ENCODE measurements at regions not wholly inside any gene's neighbourhood (a gene's known extent, or its start where the extent isn't known, plus 50 kb on each side); places are given as distances from the start of the nearest gene placed in this dataset.

DNA sequence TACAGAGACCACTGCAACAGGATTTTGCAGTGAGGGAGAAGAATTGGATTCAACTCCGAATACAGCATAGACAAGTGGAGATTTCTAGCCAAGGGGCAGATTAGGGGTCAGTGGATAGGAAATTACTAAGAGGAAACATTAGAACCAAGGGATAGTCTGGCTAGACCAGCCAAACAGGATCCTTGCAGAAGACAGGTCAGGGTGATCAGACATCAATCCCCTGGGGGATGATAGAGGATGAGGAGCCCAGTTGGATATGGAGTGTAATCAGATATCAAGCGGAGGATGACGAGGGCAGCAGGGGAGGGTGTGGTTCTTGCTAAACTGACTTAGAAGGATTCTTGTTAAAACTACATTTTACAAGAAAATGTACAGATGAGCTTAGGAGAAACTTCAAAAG is 424.4 kb downstream of the DAD1 start:
- no peaks in the 10 kb centered on the region for H3K36me3 ChIP-seq
- intact Hi-C loops (cut with DNase I; ENCODE audit: low total_unique reads) = no loop called here
- H3K27me3 ChIP-seq = no peaks in the 10 kb centered on the region
- H3K27ac ChIP-seq = no peak overlapping the region
- TF ChIP-seq, protein P1, sequence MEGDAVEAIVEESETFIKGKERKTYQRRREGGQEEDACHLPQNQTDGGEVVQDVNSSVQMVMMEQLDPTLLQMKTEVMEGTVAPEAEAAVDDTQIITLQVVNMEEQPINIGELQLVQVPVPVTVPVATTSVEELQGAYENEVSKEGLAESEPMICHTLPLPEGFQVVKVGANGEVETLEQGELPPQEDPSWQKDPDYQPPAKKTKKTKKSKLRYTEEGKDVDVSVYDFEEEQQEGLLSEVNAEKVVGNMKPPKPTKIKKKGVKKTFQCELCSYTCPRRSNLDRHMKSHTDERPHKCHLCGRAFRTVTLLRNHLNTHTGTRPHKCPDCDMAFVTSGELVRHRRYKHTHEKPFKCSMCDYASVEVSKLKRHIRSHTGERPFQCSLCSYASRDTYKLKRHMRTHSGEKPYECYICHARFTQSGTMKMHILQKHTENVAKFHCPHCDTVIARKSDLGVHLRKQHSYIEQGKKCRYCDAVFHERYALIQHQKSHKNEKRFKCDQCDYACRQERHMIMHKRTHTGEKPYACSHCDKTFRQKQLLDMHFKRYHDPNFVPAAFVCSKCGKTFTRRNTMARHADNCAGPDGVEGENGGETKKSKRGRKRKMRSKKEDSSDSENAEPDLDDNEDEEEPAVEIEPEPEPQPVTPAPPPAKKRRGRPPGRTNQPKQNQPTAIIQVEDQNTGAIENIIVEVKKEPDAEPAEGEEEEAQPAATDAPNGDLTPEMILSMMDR (IDR thresholded peaks at IDR 0.05) = no peak
- H3K4me1 ChIP-seq = no peaks in the 10 kb centered on the region
- no peak for DNase-seq
- H3K4me3 ChIP-seq = no peak overlapping the region
- H3K9me3 ChIP-seq = no peaks in the 10 kb centered on the region

DNA sequence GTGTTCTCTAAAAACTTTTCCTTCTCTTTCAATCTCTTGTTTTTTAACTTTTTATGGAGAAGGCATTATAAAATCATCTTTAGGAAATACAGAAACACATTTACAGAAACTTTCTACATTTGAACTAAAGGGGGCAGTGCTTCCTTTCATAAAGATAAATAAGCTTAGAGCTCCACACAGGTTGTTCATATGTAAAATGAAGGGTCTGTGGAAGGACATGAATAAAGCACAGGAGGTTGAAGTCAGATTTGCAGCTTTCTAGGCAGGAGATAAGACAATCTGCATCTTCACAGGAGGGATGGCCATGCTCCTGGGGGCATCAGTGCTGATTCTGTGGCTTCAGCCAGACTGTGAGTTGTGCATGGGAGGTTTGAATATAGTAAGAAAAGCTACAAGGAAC is 426.0 kb downstream of the DAD1 start:
- H3K4me1 ChIP-seq = no peaks in the 10 kb centered on the region
- no peaks in the 10 kb centered on the region for H3K27me3 ChIP-seq
- no peak for DNase-seq
- no peaks in the 10 kb centered on the region for H3K9me3 ChIP-seq
- no peak overlapping the region for H3K4me3 ChIP-seq
- no peak overlapping the region for H3K27ac ChIP-seq
- intact Hi-C loops (cut with DNase I; ENCODE audit: low total_unique reads) = no loop called here
- TF ChIP-seq, protein P1 (IDR thresholded peaks at IDR 0.05) = no peak
- no peaks in the 10 kb centered on the region for H3K36me3 ChIP-seq

DNA sequence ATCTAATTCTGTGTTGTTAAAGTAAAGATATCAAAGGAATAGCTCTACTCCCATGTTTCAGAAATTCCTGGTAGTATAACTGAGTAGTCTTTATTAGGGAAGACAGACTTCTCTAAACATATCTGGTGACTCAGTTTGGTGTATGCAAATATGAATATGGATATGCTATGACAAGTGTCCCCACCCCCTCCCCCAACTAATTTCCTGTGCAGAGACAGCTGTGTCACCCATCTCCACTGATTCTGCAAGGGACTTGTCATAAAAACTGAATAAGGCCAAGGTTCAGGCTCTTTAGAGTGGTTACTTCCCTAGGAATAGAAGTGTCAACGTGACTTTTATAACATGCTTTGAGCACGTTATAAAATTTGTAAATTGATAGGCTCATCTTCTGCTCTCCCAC is 429.1 kb downstream of the DAD1 start:
- H3K27me3 ChIP-seq = no peaks in the 10 kb centered on the region
- no peaks in the 10 kb centered on the region for H3K36me3 ChIP-seq
- no peaks in the 10 kb centered on the region for H3K4me1 ChIP-seq
- TF ChIP-seq, protein P1 (IDR thresholded peaks at IDR 0.05) = no peak
- intact Hi-C loops (cut with DNase I; ENCODE audit: low total_unique reads) = no loop called here
- H3K4me3 ChIP-seq = no peak overlapping the region
- H3K9me3 ChIP-seq = no peaks in the 10 kb centered on the region
- no peak for DNase-seq
- no peak overlapping the region for H3K27ac ChIP-seq

DNA sequence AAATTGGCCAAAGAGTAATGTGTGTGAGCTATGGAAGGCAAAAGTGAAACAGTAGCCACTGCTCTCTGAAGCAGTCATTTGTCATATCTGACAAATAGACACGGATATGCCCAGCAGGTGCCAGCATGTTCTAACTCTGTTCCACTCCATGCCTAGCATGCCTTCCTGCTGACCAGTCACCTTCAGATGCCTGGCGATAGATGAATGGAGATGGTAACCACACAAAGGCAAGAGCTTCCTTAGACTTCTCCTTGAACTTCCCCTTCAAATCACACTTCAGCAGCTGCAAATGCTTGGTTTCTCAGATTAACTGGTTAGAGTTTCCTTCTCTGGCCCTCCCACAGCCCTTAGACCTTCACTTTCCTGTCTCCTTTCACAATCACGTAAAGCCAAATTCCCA is 429.9 kb downstream of the DAD1 start:
- no peak for DNase-seq
- Histone ChIP-seq H3K4me3 (no peak overlapping the region), H3K4me1 (no peaks in the 10 kb centered on the region), H3K36me3 (no peaks in the 10 kb centered on the region), H3K27me3 (no peaks in the 10 kb centered on the region), H3K27ac (no peak overlapping the region), H3K9me3 (no peaks in the 10 kb centered on the region)
- TF ChIP-seq, protein P1 (IDR thresholded peaks at IDR 0.05) = no peak
- intact Hi-C loops (cut with DNase I; ENCODE audit: low total_unique reads) = no loop called here

DNA sequence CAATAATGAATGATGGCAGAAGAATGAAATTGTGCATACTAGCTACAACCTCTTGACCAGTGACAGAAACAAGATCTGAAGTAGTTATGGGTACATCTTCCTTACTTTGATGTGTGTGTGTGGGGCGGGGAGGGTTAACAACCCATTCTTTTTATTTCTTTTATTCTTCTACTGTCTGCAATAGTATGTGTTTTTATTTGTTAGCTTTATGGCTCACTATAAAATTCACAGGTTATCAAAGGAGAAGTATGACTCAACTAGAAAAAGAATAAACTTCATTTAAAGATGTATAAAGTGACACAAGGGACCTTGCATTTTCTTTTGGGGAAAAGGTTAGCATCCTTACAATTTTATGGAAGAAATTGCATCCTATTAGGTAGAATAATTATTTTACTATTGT is 430.5 kb downstream of the DAD1 start:
- H3K27ac ChIP-seq = no peak overlapping the region
- no peak for DNase-seq
- intact Hi-C loops (cut with DNase I; ENCODE audit: low total_unique reads) = no loop called here
- no peaks in the 10 kb centered on the region for H3K4me1 ChIP-seq
- no peaks in the 10 kb centered on the region for H3K9me3 ChIP-seq
- TF ChIP-seq, protein P1 (IDR thresholded peaks at IDR 0.05) = no peak
- no peaks in the 10 kb centered on the region for H3K27me3 ChIP-seq
- no peaks in the 10 kb centered on the region for H3K36me3 ChIP-seq
- no peak overlapping the region for H3K4me3 ChIP-seq

DNA sequence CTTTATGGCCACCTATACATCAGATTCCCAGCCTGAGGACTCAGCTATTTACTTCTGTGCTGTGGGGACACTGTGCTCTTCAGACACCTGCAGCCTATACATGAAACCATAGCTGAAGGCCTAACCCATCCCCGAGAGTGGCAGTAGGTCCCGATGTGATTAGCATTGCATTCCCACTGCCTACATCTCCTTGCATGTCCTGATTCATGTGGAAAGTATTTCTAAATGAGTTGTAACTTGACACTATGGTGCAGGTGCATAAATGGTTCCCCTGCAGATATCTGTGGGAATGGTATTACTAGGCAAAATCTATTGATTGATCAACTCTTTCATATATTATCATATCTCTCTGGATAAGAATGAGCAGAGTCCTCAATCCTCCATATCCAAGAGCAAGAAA is 433.5 kb downstream of the DAD1 start:
- Histone ChIP-seq H3K9me3 (no peaks in the 10 kb centered on the region), H3K36me3 (no peaks in the 10 kb centered on the region), H3K4me1 (no peaks in the 10 kb centered on the region), H3K27ac (no peak overlapping the region), H3K27me3 (no peaks in the 10 kb centered on the region), H3K4me3 (no peak overlapping the region)
- no peak for DNase-seq
- intact Hi-C loops (cut with DNase I; ENCODE audit: low total_unique reads) = no loop called here
- TF ChIP-seq, protein P1 (IDR thresholded peaks at IDR 0.05) = no peak
